HG03432 (cell line): ENCODE measurements at regions not wholly inside any gene's neighbourhood (a gene's known extent, or its start where the extent isn't known, plus 50 kb on each side); places are given as distances from the start of the nearest gene placed in this dataset.

ENCODE experiments used
- ATAC-seq: cut with Tn5 transposase; IDR thresholded peaks from one replicate; pipeline ENCODE4 v1.9.1; 2021; ENCODE audit warnings: mild to moderate bottlenecking, moderate library complexity; ENCODE audit not compliant: unreplicated experiment

- no peak for ATAC-seq
These were observed 53.8 kb upstream of the ASB18 start for GRCh38 chr2:236317938-236318396.

- ATAC-seq, result no peak
These were observed 54.2 kb upstream of the ASB18 start for GRCh38 chr2:236318401-236318800.

GRCh38 chr2:236319036-236319435, 54.8 kb upstream of the ASB18 start:
- no peak for ATAC-seq

GRCh38 chr2:236321415-236321814, 57.2 kb upstream of the ASB18 start:
- ATAC-seq, result no peak

GRCh38 chr2:236333417-236334121, 69.4 kb upstream of the ASB18 start:
- ATAC-seq, result no peak

- ATAC-seq, result no peak
These were observed 70.1 kb upstream of the ASB18 start for GRCh38 chr2:236334122-236334876.

- no peak for ATAC-seq
These were observed 71.7 kb upstream of the ASB18 start for GRCh38 chr2:236335696-236336574.

GRCh38 chr2:236336575-236337464, 72.6 kb upstream of the ASB18 start:
- ATAC-seq, result no peak

- ATAC-seq, result no peak
These were observed 73.5 kb upstream of the ASB18 start for GRCh38 chr2:236337465-236338325.

- no peak for ATAC-seq
These were observed 74.4 kb upstream of the ASB18 start for GRCh38 chr2:236338495-236339184.

- no peak for ATAC-seq
These were observed 76.0 kb upstream of the ASB18 start for GRCh38 chr2:236340251-236340650.

- no peak for ATAC-seq
These were observed 76.9 kb upstream of the ASB18 start for GRCh38 chr2:236341067-236341466.

GRCh38 chr2:236341721-236342120, 77.5 kb upstream of the ASB18 start:
- ATAC-seq, result no peak

GRCh38 chr2:236342507-236342906, 78.3 kb upstream of the ASB18 start:
- ATAC-seq, result no peak

GRCh38 chr2:236342951-236343350, 78.7 kb upstream of the ASB18 start:
- no peak for ATAC-seq

- no peak for ATAC-seq
These were observed 79.4 kb upstream of the ASB18 start for GRCh38 chr2:236343400-236344161.

- ATAC-seq, result no peak
These were observed 80.2 kb upstream of the ASB18 start for GRCh38 chr2:236344446-236344845.

- ATAC-seq, result no peak
These were observed 81.0 kb upstream of the ASB18 start for GRCh38 chr2:236345081-236345714.
